ENCODE measurements at regions not wholly inside any gene's neighbourhood (a gene's known extent, or its start where the extent isn't known, plus 50 kb on each side); places are given as distances from the start of the nearest gene placed in this dataset.

GRCh38 chr11:45597097-45597496 lies 68.3 kb downstream of the CHST1 start:
- no peaks in the 10 kb centered on the region for H3K27me3 ChIP-seq (ENCODE audit: control insufficient read depth, insufficient read depth, low read length)
- TF ChIP-seq CTCF (IDR thresholded peaks at IDR 0.05; ENCODE audit: insufficient read depth, low read length, poor library complexity, severe bottlenecking): no peak
- no peak overlapping the region for H3K4me3 ChIP-seq (ENCODE audit: low read depth, low read length)
- no peak for DNase-seq (ENCODE audit: low read depth)
- no peaks in the 10 kb centered on the region for H3K36me3 ChIP-seq (ENCODE audit: control insufficient read depth, insufficient read depth, low read length)

DNA sequence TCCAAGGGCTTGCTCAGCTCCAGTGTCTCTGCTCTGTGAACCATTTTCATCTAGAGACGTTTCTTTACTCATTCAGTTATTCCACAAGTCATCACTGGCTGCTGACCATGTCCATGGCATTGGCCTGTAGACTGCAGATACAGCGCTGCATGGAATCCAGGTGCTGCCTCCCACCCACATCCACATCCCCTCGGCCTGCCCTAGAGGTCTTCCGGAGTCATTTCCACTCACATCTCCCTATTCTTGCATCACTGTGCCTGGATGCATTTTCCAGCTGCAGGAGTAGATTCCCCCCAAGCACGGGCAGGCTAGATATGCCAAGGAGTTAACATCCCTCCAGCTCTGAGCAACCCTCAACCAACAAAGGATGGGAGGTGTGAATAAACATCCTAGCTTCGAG lies 68.9 kb downstream of the CHST1 start:
- Histone ChIP-seq H3K4me3 (ENCODE audit: low read depth, low read length) (no peak overlapping the region), H3K36me3 (ENCODE audit: control insufficient read depth, insufficient read depth, low read length) (no peaks in the 10 kb centered on the region), H3K27me3 (ENCODE audit: control insufficient read depth, insufficient read depth, low read length) (no peaks in the 10 kb centered on the region)
- no peak for DNase-seq (ENCODE audit: low read depth)
- no peak for TF ChIP-seq CTCF (IDR thresholded peaks at IDR 0.05; ENCODE audit: insufficient read depth, low read length, poor library complexity, severe bottlenecking)

DNA sequence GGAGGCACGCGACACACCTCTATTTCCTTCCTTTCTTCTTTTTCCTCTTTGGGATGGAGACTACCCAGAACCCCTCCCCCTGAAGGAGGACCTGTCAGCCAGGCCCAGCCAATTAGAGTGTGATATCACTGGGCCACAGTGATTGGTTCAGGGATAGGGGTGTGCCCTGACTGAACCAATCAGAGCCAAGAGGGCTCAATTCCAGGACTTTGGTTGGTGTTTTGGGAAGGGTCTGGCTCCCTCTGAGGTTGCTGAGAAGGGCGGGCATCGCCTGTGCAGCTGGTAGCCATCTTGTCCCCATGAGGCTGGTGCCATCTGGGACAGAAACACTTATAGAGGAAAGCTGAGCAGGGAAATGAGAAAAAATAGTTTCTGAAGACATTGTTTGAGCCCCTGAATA lies 71.4 kb downstream of the CHST1 start:
- no peak for DNase-seq (ENCODE audit: low read depth)
- no peaks in the 10 kb centered on the region for H3K36me3 ChIP-seq (ENCODE audit: control insufficient read depth, insufficient read depth, low read length)
- no peak for TF ChIP-seq CTCF (IDR thresholded peaks at IDR 0.05; ENCODE audit: insufficient read depth, low read length, poor library complexity, severe bottlenecking)
- H3K4me3 ChIP-seq (ENCODE audit: low read depth, low read length): no peak overlapping the region
- no peaks in the 10 kb centered on the region for H3K27me3 ChIP-seq (ENCODE audit: control insufficient read depth, insufficient read depth, low read length)

DNA sequence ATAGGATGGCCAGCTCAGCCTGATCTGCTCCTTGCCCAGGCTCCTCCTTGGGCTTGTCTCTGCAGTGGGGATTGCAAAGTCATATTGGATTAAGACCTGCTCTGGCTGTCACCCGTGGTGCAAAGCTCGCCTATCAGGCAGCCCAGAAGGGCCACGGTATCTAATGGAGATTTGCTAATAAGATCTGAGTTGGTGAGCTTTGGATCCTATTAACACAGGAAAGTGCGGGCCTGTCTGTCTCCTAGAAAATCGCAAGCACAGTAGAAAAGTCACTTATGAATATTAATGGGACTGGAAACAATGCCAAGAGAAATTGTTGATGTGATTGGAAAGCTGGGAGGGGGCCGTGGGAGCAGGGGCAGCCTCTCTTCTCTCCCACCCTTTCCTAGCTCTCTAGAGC lies 72.8 kb downstream of the CHST1 start:
- DNase-seq (ENCODE audit: low read depth): no peak

DNA sequence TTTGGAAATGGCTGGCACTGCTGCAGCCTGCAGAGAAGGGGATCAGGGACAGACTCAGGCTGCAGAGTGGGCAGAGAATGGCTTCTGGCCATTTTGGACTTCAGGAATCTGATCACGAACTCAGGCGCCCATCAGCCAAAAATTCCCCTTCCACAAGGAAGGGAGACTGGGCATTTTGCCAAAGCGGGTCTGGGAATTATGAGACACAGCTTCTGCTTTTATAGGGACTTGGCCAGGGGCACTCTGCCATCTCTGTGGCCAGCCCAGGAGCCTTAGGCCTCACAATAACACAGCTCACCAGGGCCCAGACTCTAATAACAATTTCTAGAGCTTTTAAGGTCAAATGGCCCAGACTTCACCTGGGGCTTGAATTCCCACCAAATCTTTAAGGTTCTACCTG lies 74.7 kb downstream of the CHST1 start:
- H3K36me3 ChIP-seq (ENCODE audit: control insufficient read depth, insufficient read depth, low read length): no peaks in the 10 kb centered on the region
- no peaks in the 10 kb centered on the region for H3K27me3 ChIP-seq (ENCODE audit: control insufficient read depth, insufficient read depth, low read length)
- no peak for TF ChIP-seq CTCF (IDR thresholded peaks at IDR 0.05; ENCODE audit: insufficient read depth, low read length, poor library complexity, severe bottlenecking)
- H3K4me3 ChIP-seq (ENCODE audit: low read depth, low read length): no peak overlapping the region
- no peak for DNase-seq (ENCODE audit: low read depth)

More for the DNA sequence above, 72.8 kb downstream of the CHST1 start:
- no peak overlapping the region for H3K4me3 ChIP-seq (ENCODE audit: low read depth, low read length)
- no peak for TF ChIP-seq CTCF (IDR thresholded peaks at IDR 0.05; ENCODE audit: insufficient read depth, low read length, poor library complexity, severe bottlenecking)
- no peaks in the 10 kb centered on the region for H3K36me3 ChIP-seq (ENCODE audit: control insufficient read depth, insufficient read depth, low read length)
- no peaks in the 10 kb centered on the region for H3K27me3 ChIP-seq (ENCODE audit: control insufficient read depth, insufficient read depth, low read length)

DNA sequence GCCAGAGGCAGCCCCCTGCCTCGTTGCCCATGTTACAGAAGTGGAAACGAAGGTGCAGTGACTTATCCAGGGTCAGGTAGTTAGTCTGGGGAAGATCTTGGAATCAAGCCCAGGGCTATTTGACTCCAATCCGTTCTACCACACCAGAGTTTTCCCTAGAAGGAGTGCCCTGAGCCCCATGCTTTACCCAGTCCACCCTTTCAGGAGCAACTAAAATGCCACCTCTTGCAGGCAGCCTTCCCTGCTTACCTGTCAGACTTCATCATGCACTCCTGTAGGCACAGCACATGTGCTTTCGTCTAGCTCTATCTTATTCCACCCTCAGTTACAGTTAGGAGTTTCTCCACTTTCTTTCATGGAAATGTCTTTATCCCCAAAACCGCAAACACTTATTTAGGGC lies 80.2 kb downstream of the CHST1 start:
- H3K27me3 ChIP-seq (ENCODE audit: control insufficient read depth, insufficient read depth, low read length): peaks cover 5% of the 10 kb centered on the region
- no peak for TF ChIP-seq CTCF (IDR thresholded peaks at IDR 0.05; ENCODE audit: insufficient read depth, low read length, poor library complexity, severe bottlenecking)

More for the DNA sequence above, 80.2 kb downstream of the CHST1 start:
- no peak overlapping the region for H3K4me3 ChIP-seq (ENCODE audit: low read depth, low read length)
- no peaks in the 10 kb centered on the region for H3K36me3 ChIP-seq (ENCODE audit: control insufficient read depth, insufficient read depth, low read length)
- no peak for DNase-seq (ENCODE audit: low read depth)
